PFSK-1 (cell line): ENCODE measurements at regions not wholly inside any gene's neighbourhood (a gene's known extent, or its start where the extent isn't known, plus 50 kb on each side); places are given as distances from the start of the nearest gene placed in this dataset.

Experiments
- FOXP2 ChIP-seq: optimal IDR thresholded peaks from 2 replicates; pipeline ENCODE3; 2011; ENCODE audit warnings: borderline replicate concordance, control low read depth, inconsistent platforms; ENCODE audit not compliant: insufficient read depth; ENCODE audit errors: extremely low read length, extremely low read depth
- POLR2AphosphoS5 ChIP-seq: IDR thresholded peaks from 2 replicates; pipeline ENCODE4 v1.6.1; 2012; ENCODE audit warnings: low read depth, mild to moderate bottlenecking, control low read depth, low read length, moderate library complexity
- REST ChIP-seq, 2 experiments: IDR thresholded peaks; 2 replicates each; pipeline versions ENCODE4 v1.6.1 to v1.8.0; 2011 to 2012; ENCODE audit warnings: low read depth in 2 of 2, low read length in 2 of 2, control low read depth in 1 of 2, inconsistent platforms in 1 of 2, mild to moderate bottlenecking in 1 of 2, moderate library complexity in 1 of 2; ENCODE audit not compliant: insufficient read depth in 1 of 2
- SIN3A ChIP-seq: IDR thresholded peaks from 2 replicates; pipeline ENCODE4 v1.6.1; 2012; ENCODE audit warnings: mild to moderate bottlenecking, low read length, moderate library complexity, borderline replicate concordance; ENCODE audit not compliant: insufficient read depth

- TF ChIP-seq POLR2AphosphoS5 (no peak), REST (IDR thresholded peaks at IDR 0.05; ENCODE audit: insufficient read depth in 1 of 2, low read depth in 2 of 2, low read length in 2 of 2) (no peak), FOXP2 (no peak), SIN3A (no peak)
Observed at GRCh38 chr12:46674800-46675199, 151.0 kb downstream of the SLC38A4 start.
